ENCODE measurements at regions not wholly inside any gene's neighbourhood (a gene's known extent, or its start where the extent isn't known, plus 50 kb on each side); places are given as distances from the start of the nearest gene placed in this dataset.

DNA sequence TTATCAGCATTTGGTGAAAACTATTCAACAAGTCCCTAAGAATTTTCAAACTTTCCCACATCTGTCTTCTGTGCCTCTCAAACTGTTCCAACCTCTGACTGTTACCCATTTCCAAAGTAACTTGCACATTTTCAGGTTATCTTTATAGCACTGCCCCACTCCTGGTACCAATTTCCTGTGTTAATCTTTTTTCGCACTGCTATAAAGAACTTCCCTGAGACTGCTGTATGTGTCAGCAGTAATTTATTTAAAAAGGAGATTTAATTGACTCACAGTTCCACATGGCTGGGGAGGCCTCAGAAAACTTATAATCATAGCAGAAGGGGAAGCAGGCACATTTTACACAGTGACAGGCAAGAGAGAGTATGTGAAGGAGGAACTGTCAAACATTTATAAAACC, 310.9 kb upstream of the SLITRK3 start:
- TF ChIP-seq FOXM1 (IDR thresholded peaks at IDR 0.05; ENCODE audit: borderline replicate concordance, low read depth): no peak
- TF ChIP-seq YY1 (IDR thresholded peaks at IDR 0.05; ENCODE audit: low read depth): no peak
- no peak for TF ChIP-seq TCF12 (IDR thresholded peaks at IDR 0.05; ENCODE audit: low read depth)
- TF ChIP-seq, protein P1, sequence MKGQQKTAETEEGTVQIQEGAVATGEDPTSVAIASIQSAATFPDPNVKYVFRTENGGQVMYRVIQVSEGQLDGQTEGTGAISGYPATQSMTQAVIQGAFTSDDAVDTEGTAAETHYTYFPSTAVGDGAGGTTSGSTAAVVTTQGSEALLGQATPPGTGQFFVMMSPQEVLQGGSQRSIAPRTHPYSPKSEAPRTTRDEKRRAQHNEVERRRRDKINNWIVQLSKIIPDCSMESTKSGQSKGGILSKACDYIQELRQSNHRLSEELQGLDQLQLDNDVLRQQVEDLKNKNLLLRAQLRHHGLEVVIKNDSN (IDR thresholded peaks at IDR 0.05): no peak
- TF ChIP-seq CREB1 (IDR thresholded peaks at IDR 0.05; ENCODE audit: low read depth): no peak
- no peak for TF ChIP-seq ZBTB7A (IDR thresholded peaks at IDR 0.05; ENCODE audit: low read depth)
- no peak for TF ChIP-seq CEBPB (IDR thresholded peaks at IDR 0.05)
- TF ChIP-seq EP300 (IDR thresholded peaks at IDR 0.05; ENCODE audit: borderline replicate concordance): no peak
- TF ChIP-seq, protein P2, sequence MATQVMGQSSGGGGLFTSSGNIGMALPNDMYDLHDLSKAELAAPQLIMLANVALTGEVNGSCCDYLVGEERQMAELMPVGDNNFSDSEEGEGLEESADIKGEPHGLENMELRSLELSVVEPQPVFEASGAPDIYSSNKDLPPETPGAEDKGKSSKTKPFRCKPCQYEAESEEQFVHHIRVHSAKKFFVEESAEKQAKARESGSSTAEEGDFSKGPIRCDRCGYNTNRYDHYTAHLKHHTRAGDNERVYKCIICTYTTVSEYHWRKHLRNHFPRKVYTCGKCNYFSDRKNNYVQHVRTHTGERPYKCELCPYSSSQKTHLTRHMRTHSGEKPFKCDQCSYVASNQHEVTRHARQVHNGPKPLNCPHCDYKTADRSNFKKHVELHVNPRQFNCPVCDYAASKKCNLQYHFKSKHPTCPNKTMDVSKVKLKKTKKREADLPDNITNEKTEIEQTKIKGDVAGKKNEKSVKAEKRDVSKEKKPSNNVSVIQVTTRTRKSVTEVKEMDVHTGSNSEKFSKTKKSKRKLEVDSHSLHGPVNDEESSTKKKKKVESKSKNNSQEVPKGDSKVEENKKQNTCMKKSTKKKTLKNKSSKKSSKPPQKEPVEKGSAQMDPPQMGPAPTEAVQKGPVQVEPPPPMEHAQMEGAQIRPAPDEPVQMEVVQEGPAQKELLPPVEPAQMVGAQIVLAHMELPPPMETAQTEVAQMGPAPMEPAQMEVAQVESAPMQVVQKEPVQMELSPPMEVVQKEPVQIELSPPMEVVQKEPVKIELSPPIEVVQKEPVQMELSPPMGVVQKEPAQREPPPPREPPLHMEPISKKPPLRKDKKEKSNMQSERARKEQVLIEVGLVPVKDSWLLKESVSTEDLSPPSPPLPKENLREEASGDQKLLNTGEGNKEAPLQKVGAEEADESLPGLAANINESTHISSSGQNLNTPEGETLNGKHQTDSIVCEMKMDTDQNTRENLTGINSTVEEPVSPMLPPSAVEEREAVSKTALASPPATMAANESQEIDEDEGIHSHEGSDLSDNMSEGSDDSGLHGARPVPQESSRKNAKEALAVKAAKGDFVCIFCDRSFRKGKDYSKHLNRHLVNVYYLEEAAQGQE (IDR thresholded peaks at IDR 0.05; ENCODE audit: low read depth): no peak
- TF ChIP-seq RAD21 (IDR thresholded peaks at IDR 0.05; ENCODE audit: low read depth): no peak
- no peak for TF ChIP-seq TAF1 (IDR thresholded peaks at IDR 0.05; ENCODE audit: low read depth)
- TF ChIP-seq, protein P3, sequence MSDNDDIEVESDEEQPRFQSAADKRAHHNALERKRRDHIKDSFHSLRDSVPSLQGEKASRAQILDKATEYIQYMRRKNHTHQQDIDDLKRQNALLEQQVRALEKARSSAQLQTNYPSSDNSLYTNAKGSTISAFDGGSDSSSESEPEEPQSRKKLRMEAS (IDR thresholded peaks at IDR 0.05): no peak
- TF ChIP-seq NFIC (IDR thresholded peaks at IDR 0.05): no peak
- TF ChIP-seq TEAD4 (IDR thresholded peaks at IDR 0.05): no peak
- no peak for TF ChIP-seq EGR1 (IDR thresholded peaks at IDR 0.05)

DNA sequence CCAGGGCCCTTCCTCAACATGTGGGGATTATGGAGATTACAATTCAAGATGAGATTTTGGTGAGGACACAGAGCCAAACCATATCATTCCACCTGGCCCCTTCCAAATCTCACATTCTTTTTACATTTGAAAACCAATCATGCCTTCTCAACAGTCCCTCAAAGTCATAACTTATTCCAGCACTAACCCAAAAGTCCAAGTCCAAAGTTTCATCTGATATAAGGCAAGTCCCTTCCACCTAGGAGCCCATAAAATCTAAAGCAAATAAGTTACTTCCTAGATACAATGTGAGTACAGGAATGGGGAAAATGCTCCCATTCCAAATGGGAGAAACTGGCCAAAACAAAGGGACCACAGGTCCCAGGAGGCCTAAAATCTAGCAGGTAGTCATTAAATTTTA, 309.5 kb upstream of the SLITRK3 start:
- TF ChIP-seq, protein P2 (IDR thresholded peaks at IDR 0.05; ENCODE audit: low read depth): no peak
- TF ChIP-seq EGR1 (IDR thresholded peaks at IDR 0.05) (no peak), EP300 (IDR thresholded peaks at IDR 0.05; ENCODE audit: borderline replicate concordance) (no peak), TCF12 (IDR thresholded peaks at IDR 0.05; ENCODE audit: low read depth) (no peak), ZBTB7A (IDR thresholded peaks at IDR 0.05; ENCODE audit: low read depth) (no peak), CEBPB (IDR thresholded peaks at IDR 0.05) (no peak), NFIC (IDR thresholded peaks at IDR 0.05) (no peak), TAF1 (IDR thresholded peaks at IDR 0.05; ENCODE audit: low read depth) (no peak), FOXM1 (IDR thresholded peaks at IDR 0.05; ENCODE audit: borderline replicate concordance, low read depth) (no peak)

DNA sequence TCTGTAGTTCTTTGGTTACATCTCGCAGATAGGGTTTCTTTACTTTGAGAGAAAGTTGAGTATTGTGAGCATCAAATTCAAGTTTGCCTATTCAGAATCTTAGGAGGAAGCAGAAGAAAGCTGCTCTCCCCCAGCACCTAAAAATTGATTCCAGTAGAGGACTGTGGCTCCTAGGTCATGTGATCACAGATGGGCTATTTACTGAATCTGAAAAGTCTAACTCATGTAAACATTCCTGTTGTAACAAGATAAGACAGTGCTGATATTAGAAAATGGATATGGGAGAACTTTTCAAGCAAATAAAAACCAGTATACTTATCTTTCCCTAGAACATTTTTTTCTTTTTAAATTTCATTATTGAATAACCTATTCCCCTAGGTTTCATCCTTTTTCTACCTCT, 308.4 kb upstream of the SLITRK3 start:
- no peak for TF ChIP-seq CEBPB (IDR thresholded peaks at IDR 0.05)
- TF ChIP-seq TEAD4 (IDR thresholded peaks at IDR 0.05): no peak

DNA sequence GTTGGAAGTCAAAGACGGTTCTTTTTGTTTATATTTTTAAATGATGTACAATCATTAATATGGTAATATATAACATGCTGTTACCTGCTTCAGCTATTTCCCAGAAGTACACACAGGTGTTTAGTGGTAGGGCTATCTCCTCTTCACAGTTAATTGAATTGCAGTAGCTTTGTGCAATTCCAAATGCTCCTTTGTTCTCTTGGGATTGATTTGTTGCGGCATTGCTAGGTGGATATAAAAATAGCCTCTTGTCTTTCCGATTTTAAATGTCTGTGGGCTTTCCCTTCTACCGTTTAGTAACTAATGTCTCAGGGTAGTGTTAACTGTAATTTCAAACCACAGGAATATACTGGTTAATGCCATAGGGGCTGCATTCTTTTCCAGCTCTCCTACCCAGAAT, 307.6 kb upstream of the SLITRK3 start:
- TF ChIP-seq TEAD4 (IDR thresholded peaks at IDR 0.05) (no peak), TCF12 (IDR thresholded peaks at IDR 0.05; ENCODE audit: low read depth) (no peak), TAF1 (IDR thresholded peaks at IDR 0.05; ENCODE audit: low read depth) (no peak), ZBTB7A (IDR thresholded peaks at IDR 0.05; ENCODE audit: low read depth) (no peak), CEBPB (IDR thresholded peaks at IDR 0.05) (no peak), YY1 (IDR thresholded peaks at IDR 0.05; ENCODE audit: low read depth) (no peak), RAD21 (IDR thresholded peaks at IDR 0.05; ENCODE audit: low read depth) (no peak)
- TF ChIP-seq, protein P2 (IDR thresholded peaks at IDR 0.05; ENCODE audit: low read depth): no peak

DNA sequence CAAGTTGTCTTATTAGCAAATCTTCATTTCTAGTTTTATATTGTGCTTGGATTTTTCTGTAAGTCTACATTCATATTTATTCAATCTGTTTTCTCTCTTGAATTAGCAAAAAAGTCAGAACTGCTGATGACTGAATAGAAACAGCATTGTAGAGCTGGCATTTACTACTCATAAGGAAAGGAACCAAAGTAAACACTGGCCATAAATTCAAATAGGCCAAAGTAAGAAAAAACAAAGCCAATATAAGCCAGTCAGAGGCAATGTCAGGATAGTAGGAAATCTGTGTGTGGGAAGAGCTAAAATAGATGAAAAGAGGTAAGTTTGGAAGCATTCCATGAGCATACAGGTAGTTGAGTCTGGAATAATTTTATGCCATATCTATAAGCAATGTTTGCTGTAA, 307.2 kb upstream of the SLITRK3 start:
- TF ChIP-seq, protein P2 (IDR thresholded peaks at IDR 0.05; ENCODE audit: low read depth): no peak
- TF ChIP-seq, protein P1 (IDR thresholded peaks at IDR 0.05): no peak
- TF ChIP-seq, protein P3 (IDR thresholded peaks at IDR 0.05): no peak
- no peak for TF ChIP-seq ZBTB7A (IDR thresholded peaks at IDR 0.05; ENCODE audit: low read depth)
- TF ChIP-seq NFIC (IDR thresholded peaks at IDR 0.05): no peak
- no peak for TF ChIP-seq CREB1 (IDR thresholded peaks at IDR 0.05; ENCODE audit: low read depth)
- no peak for TF ChIP-seq FOXM1 (IDR thresholded peaks at IDR 0.05; ENCODE audit: borderline replicate concordance, low read depth)
- no peak for TF ChIP-seq YY1 (IDR thresholded peaks at IDR 0.05; ENCODE audit: low read depth)
- no peak for TF ChIP-seq TCF12 (IDR thresholded peaks at IDR 0.05; ENCODE audit: low read depth)
- TF ChIP-seq TEAD4 (IDR thresholded peaks at IDR 0.05): no peak
- no peak for TF ChIP-seq TAF1 (IDR thresholded peaks at IDR 0.05; ENCODE audit: low read depth)
- TF ChIP-seq RAD21 (IDR thresholded peaks at IDR 0.05; ENCODE audit: low read depth): no peak
- no peak for TF ChIP-seq EP300 (IDR thresholded peaks at IDR 0.05; ENCODE audit: borderline replicate concordance)
- no peak for TF ChIP-seq CEBPB (IDR thresholded peaks at IDR 0.05)
- TF ChIP-seq EGR1 (IDR thresholded peaks at IDR 0.05): no peak

Measured in Ishikawa (cell line).